HEK293 (cell line): ENCODE measurements at regions not wholly inside any gene's neighbourhood (a gene's known extent, or its start where the extent isn't known, plus 50 kb on each side); places are given as distances from the start of the nearest gene placed in this dataset.

Experiments
- CTCF ChIA-PET: fragments of 350-600 bp; formaldehyde crosslinking; extraction: SDS; loops from one replicate; lab custom pipeline; 2021; ENCODE audit warnings: antibody characterized with exemption; lab: Yijun Ruan, JAX
- POLR2A ChIA-PET: fragments of 300-600 bp; formaldehyde crosslinking; extraction: SDS; loops from one replicate; lab custom pipeline; 2020; ENCODE audit warnings: antibody characterized with exemption, inconsistent platforms; lab: Yijun Ruan, JAX
- H3K27ac ChIP-seq: fragments of 200-500 bp; sonication (Bioruptor generic); 2 replicates; pipeline ENCODE4 v1.5.1; 2014; ENCODE audit warnings: low read depth, low read length, control low read depth, inconsistent platforms; ENCODE audit errors: extremely low read depth
- H3K36me3 ChIP-seq, 2 experiments: fragments of 200-500 bp in 1 of 2; sonication (Bioruptor generic) in 1 of 2; 1 replicate in 1 of 2; 2 replicates in 1 of 2; pipeline ENCODE4 v1.5.1; 2014 to 2017; ENCODE audit warnings: inconsistent platforms in 2 of 2, low read length in 2 of 2; ENCODE audit not compliant: control insufficient read depth in 2 of 2, insufficient read depth in 1 of 2
- H3K4me1 ChIP-seq: fragments of 200-500 bp; sonication (Bioruptor generic); 2 replicates; pipeline ENCODE4 v1.5.1; 2014; ENCODE audit warnings: mild to moderate bottlenecking, low read length, inconsistent platforms; ENCODE audit not compliant: control insufficient read depth, insufficient read depth
- H3K4me3 ChIP-seq: 2 replicates; pipeline ENCODE4 v1.5.1; 2011; ENCODE audit warnings: low read depth, mild to moderate bottlenecking, control low read depth, low read length, moderate library complexity
- H3K9me3 ChIP-seq: fragments of 200-500 bp; sonication (Bioruptor generic); 2 replicates; pipeline ENCODE4 v1.5.1; 2014; ENCODE audit warnings: low read depth, low read length, inconsistent platforms; ENCODE audit not compliant: control insufficient read depth, insufficient read depth
- MEIS1 ChIP-seq: sonication (generic); formaldehyde crosslinking; IDR thresholded peaks from 2 replicates; pipeline ENCODE4 v1.8.1; 2022; ENCODE audit warnings: missing genetic modification reagents, mild to moderate bottlenecking, borderline replicate concordance
- SETDB1 ChIP-seq: IDR thresholded peaks from one replicate; pipeline ENCODE4 v1.6.1; 2017; ENCODE audit warnings: mild to moderate bottlenecking, low read length, moderate library complexity, mixed read lengths; ENCODE audit not compliant: insufficient read length
- ZBTB1 ChIP-seq: fragments of 450-650 bp; formaldehyde crosslinking; IDR thresholded peaks from 2 replicates; pipeline ENCODE4 v1.5.1; 2016; ENCODE audit warnings: missing biosample characterization, missing genetic modification characterization
- ZBTB17 ChIP-seq: fragments of 450-650 bp; formaldehyde crosslinking; IDR thresholded peaks from 2 replicates; pipeline ENCODE4 v1.5.1; 2016; ENCODE audit warnings: missing biosample characterization, missing genetic modification characterization
- ZBTB20 ChIP-seq: fragments of 450-650 bp; formaldehyde crosslinking; IDR thresholded peaks from 2 replicates; pipeline ENCODE4 v1.5.1; 2016; ENCODE audit warnings: missing biosample characterization, missing genetic modification characterization
- ZNF133 ChIP-seq: fragments of 450-650 bp; formaldehyde crosslinking; IDR thresholded peaks from 2 replicates; pipeline ENCODE4 v1.5.1; 2016; ENCODE audit warnings: missing biosample characterization, missing genetic modification characterization
- ZNF140 ChIP-seq: fragments of 450-650 bp; formaldehyde crosslinking; IDR thresholded peaks from 2 replicates; pipeline ENCODE4 v1.5.1; 2016; ENCODE audit warnings: missing biosample characterization, missing genetic modification characterization
- ZNF302 ChIP-seq: fragments of 450-650 bp; formaldehyde crosslinking; IDR thresholded peaks from 2 replicates; pipeline ENCODE4 v1.5.1; 2016; ENCODE audit warnings: missing biosample characterization, missing genetic modification characterization, low read depth
- ZNF354C ChIP-seq: fragments of 450-650 bp; formaldehyde crosslinking; IDR thresholded peaks from 2 replicates; pipeline ENCODE4 v1.5.1; 2016; ENCODE audit warnings: missing biosample characterization, missing genetic modification characterization, low read depth, borderline replicate concordance
- ZNF426 ChIP-seq: fragments of 450-650 bp; formaldehyde crosslinking; IDR thresholded peaks from 2 replicates; pipeline ENCODE4 v1.5.1; 2017; ENCODE audit warnings: missing biosample characterization, missing genetic modification characterization, mild to moderate bottlenecking, inconsistent platforms, moderate library complexity
- ZNF510 ChIP-seq: fragments of 450-650 bp; formaldehyde crosslinking; IDR thresholded peaks from 2 replicates; pipeline ENCODE4 v1.5.1; 2018; ENCODE audit warnings: mild to moderate bottlenecking, missing genetic modification characterization, missing biosample characterization; ENCODE audit not compliant: insufficient replicate concordance
- ZNF585B ChIP-seq: fragments of 450-650 bp; formaldehyde crosslinking; IDR thresholded peaks from 2 replicates; pipeline ENCODE4 v1.5.1; 2016; ENCODE audit warnings: missing biosample characterization, missing genetic modification characterization
- ZNF623 ChIP-seq: fragments of 450-650 bp; formaldehyde crosslinking; IDR thresholded peaks from 2 replicates; pipeline ENCODE4 v1.5.1; 2016; ENCODE audit warnings: missing biosample characterization, missing genetic modification characterization
- ZNF626 ChIP-seq: fragments of 450-650 bp; sonication (Bioruptor Pico); formaldehyde crosslinking; IDR thresholded peaks from 2 replicates; pipeline ENCODE4 v1.5.1; 2018; ENCODE audit warnings: missing biosample characterization, missing genetic modification characterization, inconsistent platforms
- ZNF660 ChIP-seq: fragments of 450-650 bp; IDR thresholded peaks from 2 replicates; pipeline ENCODE4 v1.5.1; 2018; ENCODE audit warnings: missing biosample characterization, mild to moderate bottlenecking, missing genetic modification characterization
- ZNF692 ChIP-seq: fragments of 450-650 bp; formaldehyde crosslinking; IDR thresholded peaks from 2 replicates; pipeline ENCODE4 v1.5.1; 2016; ENCODE audit warnings: missing biosample characterization, missing genetic modification characterization
- TF ChIP-seq, protein P1 (sequence below): fragments of 450-650 bp; IDR thresholded peaks from 2 replicates; pipeline ENCODE4 v1.5.1; 2018; ENCODE audit warnings: missing biosample characterization, missing genetic modification characterization
- TF ChIP-seq, protein P2 (sequence below): fragments of 450-650 bp; formaldehyde crosslinking; IDR thresholded peaks from 2 replicates; pipeline ENCODE4 v1.5.1; 2017; ENCODE audit warnings: missing biosample characterization, missing genetic modification characterization
- TF ChIP-seq, protein P3 (sequence below): fragments of 450-650 bp; IDR thresholded peaks from 2 replicates; pipeline ENCODE4 v1.5.1; 2018; ENCODE audit warnings: missing biosample characterization, mild to moderate bottlenecking, missing genetic modification characterization
- TF ChIP-seq, protein P4 (sequence below): fragments of 450-650 bp; formaldehyde crosslinking; IDR thresholded peaks from 2 replicates; pipeline ENCODE4 v1.5.1; 2017; ENCODE audit warnings: missing biosample characterization, missing genetic modification characterization

DNA sequence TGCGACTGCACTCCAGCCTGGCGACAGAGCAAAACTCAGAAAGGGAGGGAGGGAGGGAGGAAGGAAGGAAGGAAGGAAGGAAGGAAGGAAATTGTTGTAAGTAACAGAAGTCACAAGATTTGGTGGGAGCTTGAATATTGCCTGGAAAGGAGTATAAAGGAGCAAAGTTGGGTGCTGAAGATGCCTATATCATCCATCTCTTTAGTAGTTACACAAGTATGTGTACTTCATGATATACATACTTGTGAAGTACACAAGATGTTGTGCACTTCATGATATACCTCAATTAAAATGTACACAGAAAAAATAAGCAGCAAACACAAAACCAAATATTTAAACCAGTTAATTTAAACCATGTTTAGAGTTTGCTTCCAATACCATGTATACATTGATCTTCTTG, 1223.8 kb downstream of the SORCS3 start:
- H3K4me3 ChIP-seq, result no peak overlapping the region
- ChIA-PET POLR2A (no interaction called here), CTCF (no interaction called here)
- H3K9me3 ChIP-seq, result no peaks in the 10 kb centered on the region
- no peaks in the 10 kb centered on the region for H3K4me1 ChIP-seq
- no peak for TF ChIP-seq ZNF302 (tag by site-specific recombination)
- TF ChIP-seq ZNF585B (tag by site-specific recombination), result no peak
- TF ChIP-seq ZBTB1 (tag by site-specific recombination), result no peak
- no peak for TF ChIP-seq MEIS1 (CRISPR knock-in tag)
- TF ChIP-seq ZNF510 (tag by site-specific recombination), result no peak
- no peak for TF ChIP-seq ZNF692 (tag by site-specific recombination)
- TF ChIP-seq ZNF140 (tag by site-specific recombination), result no peak
- no peak for TF ChIP-seq ZBTB20 (tag by site-specific recombination)
- TF ChIP-seq SETDB1, result no peak
- no peak overlapping the region for H3K27ac ChIP-seq
- H3K36me3 ChIP-seq, result no peaks in the 10 kb centered on the region

DNA sequence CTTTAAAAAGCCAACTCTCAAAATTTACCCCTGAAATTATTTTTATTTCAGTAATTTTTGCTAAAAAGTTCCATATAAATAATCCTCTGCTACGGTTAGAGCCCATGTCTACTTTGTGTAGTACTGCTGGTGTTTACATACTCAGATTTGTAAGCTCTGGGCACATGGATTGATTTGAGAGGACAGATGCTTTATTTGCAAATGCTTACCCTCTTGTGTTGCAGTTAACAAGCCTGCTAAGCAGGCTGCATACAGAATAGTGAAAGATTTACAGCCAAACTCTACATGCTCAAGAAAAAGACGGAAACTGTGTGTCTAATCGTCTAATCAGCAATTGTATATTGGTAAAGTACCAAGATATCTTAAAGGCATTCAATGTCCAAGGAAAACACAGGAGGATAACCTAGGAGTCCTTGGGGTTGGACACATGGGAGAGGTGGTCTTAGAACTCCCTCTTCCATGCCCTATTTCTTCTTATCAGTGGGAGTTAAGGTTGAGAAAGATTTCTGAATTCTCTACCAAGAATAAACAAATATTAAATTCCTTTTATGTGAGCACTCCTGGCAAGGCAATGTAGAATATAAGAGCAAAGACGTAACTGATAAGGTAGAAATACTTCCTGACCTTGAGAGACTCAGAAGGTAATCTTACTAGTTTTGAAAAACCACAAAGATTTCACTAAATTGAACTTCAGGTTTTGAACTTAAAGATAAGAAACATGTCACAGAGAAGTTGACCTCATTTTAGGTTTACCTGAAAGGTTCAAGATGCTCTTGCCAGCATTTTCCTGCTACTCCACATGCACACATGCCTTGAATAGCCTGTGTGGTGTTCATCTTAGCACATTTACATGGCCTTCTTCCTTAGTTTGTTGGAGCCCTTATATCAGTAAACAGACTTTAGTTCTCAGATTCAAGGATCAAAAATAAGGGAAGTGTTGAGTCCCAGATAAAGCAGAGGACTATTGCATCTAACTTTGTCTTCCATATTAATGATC, 1216.5 kb downstream of the SORCS3 start:
- Histone ChIP-seq H3K36me3 (no peaks in the 10 kb centered on the region), H3K4me1 (no peaks in the 10 kb centered on the region), H3K9me3 (no peaks in the 10 kb centered on the region), H3K4me3 (no peak overlapping the region), H3K27ac (no peak overlapping the region)
- no peak for TF ChIP-seq ZBTB17 (tag by site-specific recombination)
- TF ChIP-seq, protein P1, sequence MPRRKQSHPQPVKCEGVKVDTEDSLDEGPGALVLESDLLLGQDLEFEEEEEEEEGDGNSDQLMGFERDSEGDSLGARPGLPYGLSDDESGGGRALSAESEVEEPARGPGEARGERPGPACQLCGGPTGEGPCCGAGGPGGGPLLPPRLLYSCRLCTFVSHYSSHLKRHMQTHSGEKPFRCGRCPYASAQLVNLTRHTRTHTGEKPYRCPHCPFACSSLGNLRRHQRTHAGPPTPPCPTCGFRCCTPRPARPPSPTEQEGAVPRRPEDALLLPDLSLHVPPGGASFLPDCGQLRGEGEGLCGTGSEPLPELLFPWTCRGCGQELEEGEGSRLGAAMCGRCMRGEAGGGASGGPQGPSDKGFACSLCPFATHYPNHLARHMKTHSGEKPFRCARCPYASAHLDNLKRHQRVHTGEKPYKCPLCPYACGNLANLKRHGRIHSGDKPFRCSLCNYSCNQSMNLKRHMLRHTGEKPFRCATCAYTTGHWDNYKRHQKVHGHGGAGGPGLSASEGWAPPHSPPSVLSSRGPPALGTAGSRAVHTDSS (tag by site-specific recombination), result no peak
- TF ChIP-seq, protein P2, sequence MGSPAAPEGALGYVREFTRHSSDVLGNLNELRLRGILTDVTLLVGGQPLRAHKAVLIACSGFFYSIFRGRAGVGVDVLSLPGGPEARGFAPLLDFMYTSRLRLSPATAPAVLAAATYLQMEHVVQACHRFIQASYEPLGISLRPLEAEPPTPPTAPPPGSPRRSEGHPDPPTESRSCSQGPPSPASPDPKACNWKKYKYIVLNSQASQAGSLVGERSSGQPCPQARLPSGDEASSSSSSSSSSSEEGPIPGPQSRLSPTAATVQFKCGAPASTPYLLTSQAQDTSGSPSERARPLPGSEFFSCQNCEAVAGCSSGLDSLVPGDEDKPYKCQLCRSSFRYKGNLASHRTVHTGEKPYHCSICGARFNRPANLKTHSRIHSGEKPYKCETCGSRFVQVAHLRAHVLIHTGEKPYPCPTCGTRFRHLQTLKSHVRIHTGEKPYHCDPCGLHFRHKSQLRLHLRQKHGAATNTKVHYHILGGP (tag by site-specific recombination), result no peak
- CTCF ChIA-PET, result no interaction called here
- POLR2A ChIA-PET, result interaction anchor here (0.6 kb wide), 1 partner anchor 411 kb away, joined by 6 read pairs; no protein-coding TSS in a partner anchor

GRCh38 chr10:105855791-105856190, 1214.7 kb downstream of the SORCS3 start:
- H3K4me3 ChIP-seq, result no peak overlapping the region
- CTCF ChIA-PET, result no interaction called here
- H3K27ac ChIP-seq, result no peak overlapping the region
- no peaks in the 10 kb centered on the region for H3K4me1 ChIP-seq
- H3K36me3 ChIP-seq, result no peaks in the 10 kb centered on the region
- no peaks in the 10 kb centered on the region for H3K9me3 ChIP-seq
- POLR2A ChIA-PET, result no interaction called here
- TF ChIP-seq ZNF354C (tag by site-specific recombination) (no peak), ZNF623 (tag by site-specific recombination) (no peak), ZNF426 (tag by site-specific recombination) (no peak), MEIS1 (CRISPR knock-in tag) (no peak), ZNF660 (no peak), ZNF133 (no peak), ZNF626 (no peak)
- TF ChIP-seq, protein P3, sequence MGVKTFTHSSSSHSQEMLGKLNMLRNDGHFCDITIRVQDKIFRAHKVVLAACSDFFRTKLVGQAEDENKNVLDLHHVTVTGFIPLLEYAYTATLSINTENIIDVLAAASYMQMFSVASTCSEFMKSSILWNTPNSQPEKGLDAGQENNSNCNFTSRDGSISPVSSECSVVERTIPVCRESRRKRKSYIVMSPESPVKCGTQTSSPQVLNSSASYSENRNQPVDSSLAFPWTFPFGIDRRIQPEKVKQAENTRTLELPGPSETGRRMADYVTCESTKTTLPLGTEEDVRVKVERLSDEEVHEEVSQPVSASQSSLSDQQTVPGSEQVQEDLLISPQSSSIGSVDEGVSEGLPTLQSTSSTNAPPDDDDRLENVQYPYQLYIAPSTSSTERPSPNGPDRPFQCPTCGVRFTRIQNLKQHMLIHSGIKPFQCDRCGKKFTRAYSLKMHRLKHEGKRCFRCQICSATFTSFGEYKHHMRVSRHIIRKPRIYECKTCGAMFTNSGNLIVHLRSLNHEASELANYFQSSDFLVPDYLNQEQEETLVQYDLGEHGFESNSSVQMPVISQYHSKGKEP (tag by site-specific recombination), result no peak
- TF ChIP-seq, protein P4, sequence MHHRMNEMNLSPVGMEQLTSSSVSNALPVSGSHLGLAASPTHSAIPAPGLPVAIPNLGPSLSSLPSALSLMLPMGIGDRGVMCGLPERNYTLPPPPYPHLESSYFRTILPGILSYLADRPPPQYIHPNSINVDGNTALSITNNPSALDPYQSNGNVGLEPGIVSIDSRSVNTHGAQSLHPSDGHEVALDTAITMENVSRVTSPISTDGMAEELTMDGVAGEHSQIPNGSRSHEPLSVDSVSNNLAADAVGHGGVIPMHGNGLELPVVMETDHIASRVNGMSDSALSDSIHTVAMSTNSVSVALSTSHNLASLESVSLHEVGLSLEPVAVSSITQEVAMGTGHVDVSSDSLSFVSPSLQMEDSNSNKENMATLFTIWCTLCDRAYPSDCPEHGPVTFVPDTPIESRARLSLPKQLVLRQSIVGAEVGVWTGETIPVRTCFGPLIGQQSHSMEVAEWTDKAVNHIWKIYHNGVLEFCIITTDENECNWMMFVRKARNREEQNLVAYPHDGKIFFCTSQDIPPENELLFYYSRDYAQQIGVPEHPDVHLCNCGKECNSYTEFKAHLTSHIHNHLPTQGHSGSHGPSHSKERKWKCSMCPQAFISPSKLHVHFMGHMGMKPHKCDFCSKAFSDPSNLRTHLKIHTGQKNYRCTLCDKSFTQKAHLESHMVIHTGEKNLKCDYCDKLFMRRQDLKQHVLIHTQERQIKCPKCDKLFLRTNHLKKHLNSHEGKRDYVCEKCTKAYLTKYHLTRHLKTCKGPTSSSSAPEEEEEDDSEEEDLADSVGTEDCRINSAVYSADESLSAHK (tag by site-specific recombination), result no peak
